ENCODE measurements at regions not wholly inside any gene's neighbourhood (a gene's known extent, or its start where the extent isn't known, plus 50 kb on each side); places are given as distances from the start of the nearest gene placed in this dataset.

DNA sequence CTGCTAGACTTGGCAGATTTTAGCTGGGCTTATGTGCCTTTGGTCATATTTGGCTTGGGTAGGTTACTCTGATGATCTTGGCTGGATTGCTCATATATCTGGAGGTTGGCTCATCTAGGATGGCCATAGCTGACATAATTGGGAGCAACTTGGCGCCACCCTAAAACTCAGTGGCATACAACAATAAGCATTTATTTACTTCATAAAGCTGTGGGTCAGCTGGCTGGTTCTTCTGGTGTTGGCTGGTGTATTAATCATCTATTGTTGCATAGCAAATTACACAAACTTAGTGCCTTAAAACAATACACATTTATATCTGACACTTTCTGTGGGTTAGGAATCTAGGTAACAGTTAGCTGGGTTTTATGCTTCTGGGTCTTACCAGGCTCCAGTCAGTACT, 297.3 kb upstream of the JAG1 start:
- no peak for DNase-seq (ENCODE audit: extremely low read depth, low read depth)
- no peak for TF ChIP-seq CTCF (IDR thresholded peaks at IDR 0.05; ENCODE audit: low read depth, low read length)

GRCh38 chr20:10972219-10972860, 298.5 kb upstream of the JAG1 start:
- no peak for TF ChIP-seq CTCF (IDR thresholded peaks at IDR 0.05; ENCODE audit: low read depth, low read length)
- DNase-seq (ENCODE audit: extremely low read depth, low read depth), result no peak

- DNase-seq (ENCODE audit: extremely low read depth, low read depth), result no peak
- TF ChIP-seq CTCF (IDR thresholded peaks at IDR 0.05; ENCODE audit: low read depth, low read length), result no peak
These were observed 302.3 kb upstream of the JAG1 start for GRCh38 chr20:10976051-10976450.

GRCh38 chr20:10978019-10978702, 304.4 kb upstream of the JAG1 start:
- no peak for TF ChIP-seq CTCF (IDR thresholded peaks at IDR 0.05; ENCODE audit: low read depth, low read length)
- DNase-seq (ENCODE audit: extremely low read depth, low read depth), result no peak

- no peak for TF ChIP-seq CTCF (IDR thresholded peaks at IDR 0.05; ENCODE audit: low read depth, low read length)
- no peak for DNase-seq (ENCODE audit: extremely low read depth, low read depth)
These were observed 304.9 kb upstream of the JAG1 start for GRCh38 chr20:10978713-10979112.

DNA sequence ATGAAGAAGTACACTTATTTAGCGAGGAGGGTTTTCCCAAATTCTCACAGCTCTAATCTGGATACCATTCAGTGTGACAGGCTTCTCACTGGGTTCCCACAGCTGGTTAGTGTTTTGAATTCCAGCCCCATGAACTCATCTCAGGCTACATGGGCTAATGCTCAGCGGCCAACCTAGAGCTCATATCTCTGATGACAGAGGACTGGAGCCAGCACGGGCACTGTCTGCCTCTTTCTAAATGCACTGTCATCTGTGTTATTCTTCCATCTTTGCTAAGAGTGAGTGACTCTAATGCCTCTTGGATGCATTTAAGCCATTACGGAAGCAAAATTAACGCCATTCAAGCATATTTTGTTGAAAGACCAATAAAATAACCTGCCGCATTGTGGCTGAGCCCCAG, 308.9 kb upstream of the JAG1 start:
- peak; percentile 47 for DNase-seq (ENCODE audit: extremely low read depth, low read depth)
- TF ChIP-seq CTCF (IDR thresholded peaks at IDR 0.05; ENCODE audit: low read depth, low read length), result no peak

- DNase-seq (ENCODE audit: extremely low read depth, low read depth), result no peak
- TF ChIP-seq CTCF (IDR thresholded peaks at IDR 0.05; ENCODE audit: low read depth, low read length), result no peak
These were observed 310.5 kb upstream of the JAG1 start for GRCh38 chr20:10984294-10984693.
